Liver (tissue), 3 donors: ENCODE measurements at regions not wholly inside any gene's neighbourhood (a gene's known extent, or its start where the extent isn't known, plus 50 kb on each side); places are given as distances from the start of the nearest gene placed in this dataset.

ENCODE experiments used
- CTCF ChIP-seq: fragments of 150-350 bp; IDR thresholded peaks from 2 replicates; pipeline ENCODE4 v1.5.1; 2017; ENCODE audit warnings: improper control_type of control experiment, low read depth, low read length; ENCODE audit not compliant: missing input control
- EGR1 ChIP-seq, 2 donors: IDR thresholded peaks; 2 replicates each; pipeline ENCODE4 v1.6.1; 2016 to 2018; ENCODE audit warnings: antibody characterized with exemption in 2 of 2, low read depth in 2 of 2
- FOXA1 ChIP-seq: IDR thresholded peaks from 2 replicates; pipeline ENCODE4 v1.6.1; 2016; ENCODE audit warnings: antibody characterized with exemption
- HNF4A ChIP-seq, 2 donors: conservative IDR thresholded peaks; 2 replicates each; pipeline ENCODE4 v1.6.1; 2016; ENCODE audit warnings: antibody characterized with exemption in 2 of 2, mild to moderate bottlenecking in 2 of 2
- MAX ChIP-seq: IDR thresholded peaks from 2 replicates; pipeline ENCODE4 v1.6.1; 2016; ENCODE audit warnings: antibody characterized with exemption
- RAD21 ChIP-seq, 2 donors: IDR thresholded peaks; 2 replicates each; pipeline ENCODE4 v1.6.1; 2016; ENCODE audit warnings: antibody characterized with exemption in 2 of 2, mild to moderate bottlenecking in 2 of 2
- RXRA ChIP-seq, 2 donors: IDR thresholded peaks; 2 replicates each; pipeline ENCODE4 v1.6.1; 2017 to 2018; ENCODE audit warnings: antibody characterized with exemption in 2 of 2, mild to moderate bottlenecking in 1 of 2
- SP1 ChIP-seq: IDR thresholded peaks from 2 replicates; pipeline ENCODE4 v1.6.1; 2018; ENCODE audit warnings: antibody characterized with exemption, mild to moderate bottlenecking
- TAF1 ChIP-seq: conservative IDR thresholded peaks from 2 replicates; pipeline ENCODE4 v1.6.1; 2016; ENCODE audit warnings: antibody characterized with exemption, mild to moderate bottlenecking
- YY1 ChIP-seq: IDR thresholded peaks from 2 replicates; pipeline ENCODE4 v1.6.1; 2016; ENCODE audit warnings: antibody characterized with exemption, mild to moderate bottlenecking
- donor health status: healthy.
- donor health status: healthy.

GRCh38 chr7:51543801-51544553 lies 227.4 kb upstream of the COBL start:
- TF ChIP-seq CTCF (no peak), FOXA1 (no peak), TAF1 (no peak), YY1 (no peak), EGR1 (IDR thresholded peaks at IDR 0.05; ENCODE audit: low read depth in 2 of 2) (no peak), RXRA (IDR thresholded peaks at IDR 0.05) (no peak), RAD21 (IDR thresholded peaks at IDR 0.05) (no peak), SP1 (no peak), MAX (no peak), HNF4A (conservative IDR thresholded peaks at IDR 0.05) (no peak)
